Stomach (tissue), 8 donors: ENCODE measurements at regions not wholly inside any gene's neighbourhood (a gene's known extent, or its start where the extent isn't known, plus 50 kb on each side); places are given as distances from the start of the nearest gene placed in this dataset.
"Not testable (repeated sequence)": the region's sequence is repeated elsewhere in the genome, so short reads cannot be mapped to it uniquely, and the experiment has no call there.

Experiments used
- DNase-seq, 2 donors: peaks; one replicate each; pipeline versions ENCODE4 v3.0.0 to v3.0.0-alpha.2; 2013 to 2019
- H3K27ac ChIP-seq, 5 donors: fragments of 200-600 bp in 4 of 5; sonication (generic) in 4 of 5; one replicate each; pipeline ENCODE4 v1.5.1; 2013 to 2019; ENCODE audit warnings: mild to moderate bottlenecking in 1 of 5, moderate library complexity in 1 of 5
- H3K27me3 ChIP-seq, 3 donors: fragments of 200-600 bp; sonication (generic); one replicate each; pipeline ENCODE4 v1.5.1; 2017 to 2019; ENCODE audit warnings: mixed run types in 1 of 3
- H3K36me3 ChIP-seq, 4 donors: fragments of 200-600 bp; sonication (generic); 1 replicate in 3 of 4; 2 replicates in 1 of 4; pipeline ENCODE4 v1.5.1; 2016 to 2019
- H3K4me1 ChIP-seq, 4 donors: fragments of 200-600 bp; sonication (generic); one replicate each; pipeline ENCODE4 v1.5.1; 2016 to 2019
- H3K4me3 ChIP-seq, 4 donors: fragments of 200-600 bp; sonication (generic) in 3 of 4; one replicate each; pipeline ENCODE4 v1.5.1; 2016 to 2019; ENCODE audit warnings: mild to moderate bottlenecking in 1 of 4
- H3K9me3 ChIP-seq, 4 donors: fragments of 200-600 bp; sonication (generic); one replicate each; pipeline ENCODE4 v1.5.1; 2016 to 2019
- CTCF ChIP-seq, 7 experiments: fragments of 450-650 bp in 4 of 7; fragments of 200-600 bp in 3 of 7; sonication (generic) in 3 of 7; IDR thresholded peaks; one replicate each; pipeline ENCODE4 v1.5.1; 2016 to 2019; ENCODE audit warnings: antibody characterized with exemption in 7 of 7, control low read depth in 2 of 7, mild to moderate bottlenecking in 1 of 7
- EP300 ChIP-seq: sonication (generic); formaldehyde crosslinking; IDR thresholded peaks from one replicate; pipeline ENCODE4 v1.6.1; 2017; ENCODE audit warnings: antibody characterized with exemption
- POLR2A ChIP-seq, 4 donors: fragments of 450-650 bp; IDR thresholded peaks; one replicate each; pipeline ENCODE4 v1.6.1; 2016; ENCODE audit warnings: antibody characterized with exemption in 4 of 4, control low read depth in 2 of 4, mild to moderate bottlenecking in 1 of 4, moderate library complexity in 1 of 4
- POLR2AphosphoS5 ChIP-seq, 3 donors: sonication (generic); formaldehyde crosslinking; IDR thresholded peaks; one replicate each; pipeline ENCODE4 v1.6.1; 2016; ENCODE audit warnings: antibody characterized with exemption in 3 of 3
- WGBS, 5 donors: extraction: QIAGEN DNeasy Blood & Tissue Kit in 3 of 5; methylation state at CpG; one replicate each; pipeline versions ENCODE4 v1.1.5 to v1.1.7; 2013 to 2018; 5-methylcytosine and 5-hydroxymethylcytosine counted together
- intact Hi-C: fragments of 100-400 bp; cut with DNase I; formaldehyde crosslinking; loops from one replicate; pipeline ENCODE4 v1.15.1; 2023; ENCODE audit warnings: low total_unique reads
- donor health status: healthy with polysubstance abuse.
- donor health status: Bipolar disorder and iron deficiency.
- donor health status: healthy.

- H3K36me3 ChIP-seq, result no peaks in the 10 kb centered on the region
- H3K9me3 ChIP-seq, result no peaks in the 10 kb centered on the region
- H3K4me1 ChIP-seq, result no peaks in the 10 kb centered on the region
- H3K27ac ChIP-seq, result no peak overlapping the region
- no peaks in the 10 kb centered on the region for H3K27me3 ChIP-seq
- 53 to 71% (median 57%) methylated on average over 1 of the region's 1 CpG for WGBS, 5 donors
- TF ChIP-seq POLR2AphosphoS5 (IDR thresholded peaks at IDR 0.05) (no peak), POLR2A (IDR thresholded peaks at IDR 0.05) (no peak), CTCF (IDR thresholded peaks at IDR 0.05) (no peak), EP300 (no peak)
- DNase-seq, result no peak
- intact Hi-C loops, result no loop called here
- H3K4me3 ChIP-seq, result no peak overlapping the region
Measured at GRCh38 chr2:212811921-212812320, 273.3 kb upstream of the ERBB4 start.

GRCh38 chr2:212811036-212811805 is 272.6 kb upstream of the ERBB4 start:
- no peak overlapping the region for H3K4me3 ChIP-seq
- intact Hi-C loops, result no loop called here
- no peaks in the 10 kb centered on the region for H3K27me3 ChIP-seq
- H3K9me3 ChIP-seq, result no peaks in the 10 kb centered on the region
- 56 to 68% (median 67%) methylated on average over 3 of the region's 3 CpGs for WGBS, 5 donors
- TF ChIP-seq EP300, result no peak
- H3K27ac ChIP-seq, result no peak overlapping the region
- DNase-seq, result no peak
- H3K4me1 ChIP-seq, result no peaks in the 10 kb centered on the region
- H3K36me3 ChIP-seq, result no peaks in the 10 kb centered on the region

- H3K27me3 ChIP-seq, result no peaks in the 10 kb centered on the region
- H3K4me3 ChIP-seq, result no peak overlapping the region
- no peaks in the 10 kb centered on the region for H3K36me3 ChIP-seq
- no peak overlapping the region for H3K27ac ChIP-seq
- intact Hi-C loops, result no loop called here
- no peaks in the 10 kb centered on the region for H3K9me3 ChIP-seq
- DNase-seq, result peak in 1 of 2 donors; percentile 10
- 60 to 76% (median 70%) methylated on average over 5 of the region's 5 CpGs for WGBS, 5 donors
- H3K4me1 ChIP-seq, result no peaks in the 10 kb centered on the region
- TF ChIP-seq POLR2A (IDR thresholded peaks at IDR 0.05) (no peak), EP300 (no peak), POLR2AphosphoS5 (IDR thresholded peaks at IDR 0.05) (no peak), CTCF (IDR thresholded peaks at IDR 0.05) (no peak)
Measured at GRCh38 chr2:212797484-212798205, 259.0 kb upstream of the ERBB4 start.

- DNase-seq, result no peak
- Histone ChIP-seq H3K9me3 (no peaks in the 10 kb centered on the region), H3K36me3 (no peaks in the 10 kb centered on the region), H3K4me1 (no peaks in the 10 kb centered on the region), H3K27ac (no peak overlapping the region), H3K4me3 (no peak overlapping the region), H3K27me3 (no peaks in the 10 kb centered on the region)
- no peak for TF ChIP-seq CTCF (IDR thresholded peaks at IDR 0.05)
- intact Hi-C loops, result no loop called here
Measured at GRCh38 chr2:212794471-212794870, 255.9 kb upstream of the ERBB4 start.

- Histone ChIP-seq H3K9me3 (no peaks in the 10 kb centered on the region), H3K27ac (no peak overlapping the region), H3K4me1 (no peaks in the 10 kb centered on the region), H3K4me3 (no peak overlapping the region), H3K36me3 (no peaks in the 10 kb centered on the region), H3K27me3 (no peaks in the 10 kb centered on the region)
- intact Hi-C loops, result no loop called here
- TF ChIP-seq CTCF (IDR thresholded peaks at IDR 0.05) (no peak), EP300 (no peak), POLR2AphosphoS5 (IDR thresholded peaks at IDR 0.05) (no peak), POLR2A (IDR thresholded peaks at IDR 0.05) (no peak)
- DNase-seq, result no peak
- WGBS, 5 donors, result 83 to 92% (median 86%) methylated on average over 6 of the region's 6 CpGs
Measured at GRCh38 chr2:212791569-212791968, 253.0 kb upstream of the ERBB4 start.

- DNase-seq, H3K36me3 ChIP-seq, H3K27me3 ChIP-seq, H3K4me3 ChIP-seq, intact Hi-C loops, H3K4me1 ChIP-seq, H3K27ac ChIP-seq: not testable (repeated sequence)
- H3K9me3 ChIP-seq, result peaks cover 0 to 21% (median 14%) of the 10 kb centered on the region in 4 donors
- 77 to 90% (median 85%) methylated on average over 5 of the region's 5 CpGs for WGBS, 5 donors
Measured at GRCh38 chr2:212786088-212786487, 247.5 kb upstream of the ERBB4 start.
